EH (cell line): ENCODE measurements at regions not wholly inside any gene's neighbourhood (a gene's known extent, or its start where the extent isn't known, plus 50 kb on each side); places are given as distances from the start of the nearest gene placed in this dataset.
A peak's percentile ranks its signal among the peaks of the same experiment; 100 is the strongest.

ENCODE experiments used
- DNase-seq: peaks from one replicate; pipeline ENCODE4 v3.0.0-alpha.2; 2015; ENCODE audit warnings: low read depth

DNA sequence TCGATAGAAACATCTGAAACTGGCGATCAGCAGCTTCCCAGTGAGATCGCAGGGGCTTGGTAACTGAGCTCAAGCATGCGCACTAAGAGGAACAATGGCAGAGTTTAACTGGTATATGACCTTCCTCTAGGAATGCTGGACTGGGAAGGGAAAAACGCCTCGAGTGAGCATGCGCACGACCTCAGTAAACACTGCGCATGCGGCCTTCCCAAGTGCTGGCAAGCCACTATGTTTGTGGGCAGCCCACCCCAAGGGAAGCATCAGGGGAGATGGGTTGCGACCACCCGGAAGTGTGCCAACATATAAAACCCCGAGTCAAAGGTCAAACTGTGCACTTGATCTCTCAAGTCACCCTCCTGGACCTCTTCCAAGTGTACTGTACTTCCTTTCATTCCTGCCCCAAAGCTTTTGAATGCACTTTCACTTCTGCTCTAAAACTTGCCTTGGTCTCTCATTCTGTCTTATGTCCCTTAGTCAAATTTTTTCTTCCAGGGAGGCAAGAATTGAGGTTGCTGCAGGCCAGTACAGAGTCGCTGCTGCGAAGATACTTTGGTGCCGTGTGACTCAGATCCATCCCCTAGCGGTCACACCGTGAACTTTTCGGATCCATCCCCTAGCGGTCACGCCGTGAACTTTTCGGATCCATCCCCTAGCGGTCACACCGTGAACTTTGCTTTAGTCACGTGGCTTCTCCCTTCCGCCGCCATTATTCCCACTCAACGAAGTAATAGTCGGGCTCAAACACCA lies 243.3 kb downstream of the FAM43A start:
- no peak for DNase-seq

DNA sequence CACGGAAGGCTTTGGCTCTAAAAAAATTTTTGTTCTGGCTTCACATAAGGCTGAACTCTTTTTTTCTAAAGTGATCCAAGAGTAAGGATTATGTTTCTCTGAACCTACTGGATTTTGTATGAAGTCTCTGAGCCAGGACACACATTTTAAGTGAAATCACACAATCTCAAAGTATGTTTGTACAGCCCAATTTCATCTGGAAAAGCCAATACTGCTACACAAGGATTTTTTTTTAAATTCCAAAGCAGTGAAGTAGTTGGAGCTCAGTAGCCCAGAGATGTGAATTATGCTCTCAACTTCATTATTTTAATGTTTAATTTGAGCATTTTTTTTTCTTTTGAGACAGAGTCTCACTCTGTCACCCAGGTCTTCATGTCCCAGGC lies 243.9 kb downstream of the FAM43A start:
- DNase-seq: peak; percentile 32

DNA sequence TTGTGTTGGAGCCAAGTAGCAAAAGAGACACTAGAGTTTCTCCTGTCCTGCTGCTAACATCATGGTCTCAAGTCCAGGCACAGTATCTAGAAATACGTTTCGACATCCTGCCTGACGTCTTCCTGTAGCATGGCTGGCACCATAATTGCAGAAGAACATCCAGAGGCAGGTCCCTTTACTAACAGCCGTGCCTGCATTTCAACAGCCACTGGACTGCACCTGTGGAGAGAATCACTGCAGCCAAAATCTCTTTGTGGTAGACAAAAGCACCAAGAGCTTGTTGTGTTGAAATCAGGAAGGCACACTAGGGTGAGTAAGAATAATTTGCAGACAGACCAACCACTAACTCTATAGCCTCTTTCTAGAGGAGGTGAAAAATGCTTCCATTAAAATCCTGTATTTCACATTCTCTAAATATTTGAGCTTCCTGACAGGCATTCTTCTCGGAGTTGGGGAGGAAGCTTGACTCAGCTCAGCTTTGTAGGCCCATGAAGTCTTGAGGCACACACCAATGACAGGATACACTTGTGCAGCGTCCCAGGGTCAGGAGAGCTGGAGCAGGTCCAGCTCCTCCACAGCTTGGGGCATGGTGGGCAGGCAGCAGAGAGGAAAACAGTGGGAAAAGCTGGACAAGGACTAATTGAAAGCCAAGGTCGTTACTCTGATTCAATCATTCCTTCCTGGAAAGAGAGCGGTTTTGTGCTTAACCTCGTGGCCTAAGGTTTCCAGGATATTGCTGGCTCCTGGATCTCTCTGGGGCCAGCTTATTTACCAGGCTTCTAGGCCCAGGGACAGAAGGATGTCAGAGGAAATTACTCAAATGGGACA lies 244.9 kb downstream of the FAM43A start:
- DNase-seq: peak; percentile 95

DNA sequence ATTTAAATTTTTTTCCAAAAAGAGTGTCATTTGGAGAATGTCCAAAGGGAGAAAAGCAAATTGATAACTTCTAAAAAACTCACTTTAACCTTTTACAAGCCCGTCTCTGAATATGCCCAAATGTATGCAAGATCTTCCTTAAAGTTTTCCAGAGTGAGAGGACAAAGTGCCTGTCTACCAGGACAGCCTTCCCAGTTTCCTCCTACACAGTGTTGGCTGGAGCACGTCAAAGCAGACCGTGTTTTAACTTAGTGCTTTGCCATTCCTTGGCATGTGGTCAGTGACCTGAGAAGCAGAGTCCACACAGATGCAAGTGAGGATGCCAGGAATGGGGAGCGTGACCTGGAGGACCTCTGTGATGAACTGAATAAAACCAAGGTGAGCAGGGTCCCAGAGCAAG lies 245.7 kb downstream of the FAM43A start:
- DNase-seq: no peak

DNA sequence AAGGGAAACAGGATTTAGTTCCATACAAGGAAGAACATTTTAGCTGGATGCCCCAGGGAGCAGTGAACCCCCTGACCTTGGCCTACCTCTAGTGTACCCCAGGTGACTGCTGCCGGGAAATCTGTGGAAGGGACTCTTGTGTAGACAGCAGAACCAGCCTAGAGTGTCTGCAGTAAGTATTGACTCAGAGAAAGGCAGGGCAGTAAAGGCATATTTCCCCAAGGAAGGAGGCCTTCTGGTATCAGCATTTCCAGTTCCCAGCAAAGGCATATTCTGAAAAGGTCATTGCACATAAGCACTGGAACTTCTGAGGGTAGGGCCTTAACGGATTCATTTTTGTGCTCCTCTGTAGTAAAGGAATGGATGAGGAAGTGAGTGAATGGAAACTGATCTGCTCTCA lies 246.2 kb downstream of the FAM43A start:
- DNase-seq: no peak

- no peak for DNase-seq
These were observed 247.8 kb downstream of the FAM43A start for GRCh38 chr3:194933465-194933864.

GRCh38 chr3:194935061-194935460 lies 249.4 kb downstream of the FAM43A start:
- no peak for DNase-seq

DNA sequence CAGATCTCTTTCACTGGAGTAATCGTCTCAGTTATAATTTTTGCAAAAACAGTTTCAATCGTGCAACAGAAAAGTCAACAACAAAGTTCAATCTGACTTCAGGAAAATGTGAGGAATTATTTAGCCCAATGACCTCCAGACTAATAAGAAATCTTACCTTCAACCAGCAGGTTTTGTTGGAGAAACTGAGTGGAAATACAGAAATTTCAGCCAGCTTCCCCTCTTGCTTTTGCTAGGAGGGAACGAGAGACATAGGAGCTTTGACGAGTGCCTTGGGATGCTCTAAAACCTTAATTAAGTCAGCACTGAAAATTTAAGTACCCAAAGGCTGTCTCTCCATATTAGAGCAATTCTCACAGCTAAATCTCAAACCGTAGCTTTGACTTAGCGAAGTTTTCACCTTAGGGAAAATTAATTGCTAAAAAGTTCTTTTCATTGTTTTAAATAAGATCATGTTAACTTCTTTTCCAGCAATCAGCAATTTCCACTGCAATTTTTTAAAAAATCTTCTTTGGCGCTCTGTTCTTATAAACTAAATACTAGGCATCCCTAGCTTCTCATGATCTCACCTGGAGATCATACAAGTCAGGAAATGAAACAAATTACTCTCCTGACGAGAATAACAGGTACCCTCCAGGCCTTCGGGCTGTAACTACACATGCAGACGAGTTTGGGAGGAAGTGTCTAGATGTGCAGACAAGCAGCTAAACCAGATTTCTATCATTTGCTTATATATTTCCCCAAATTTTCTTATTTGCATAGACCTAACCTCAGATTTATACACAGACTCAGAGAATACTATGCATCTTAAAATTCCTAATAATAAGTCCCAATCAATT lies 250.2 kb downstream of the FAM43A start:
- no peak for DNase-seq

DNA sequence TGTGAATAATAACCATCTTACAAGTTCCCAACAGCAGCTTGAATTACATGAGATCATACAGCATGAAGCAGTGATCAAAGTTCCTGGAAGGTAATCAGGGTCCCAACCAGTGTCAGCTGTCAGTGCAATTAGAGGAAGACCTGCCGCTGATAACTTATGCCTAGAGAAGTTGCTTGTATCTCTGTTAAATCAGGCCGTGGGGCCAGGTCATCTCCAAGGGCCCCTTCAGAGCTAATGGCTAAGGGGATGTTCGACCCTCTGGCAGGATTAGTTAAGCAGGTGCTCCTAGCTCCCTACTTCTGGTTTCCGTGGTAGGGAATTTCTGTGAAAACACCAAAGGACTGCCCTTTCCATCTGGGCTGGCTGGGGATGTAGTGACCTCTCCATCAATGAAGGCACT lies 251.0 kb downstream of the FAM43A start:
- DNase-seq: no peak

- no peak for DNase-seq
These were observed 251.5 kb downstream of the FAM43A start for GRCh38 chr3:194937144-194937543.

DNA sequence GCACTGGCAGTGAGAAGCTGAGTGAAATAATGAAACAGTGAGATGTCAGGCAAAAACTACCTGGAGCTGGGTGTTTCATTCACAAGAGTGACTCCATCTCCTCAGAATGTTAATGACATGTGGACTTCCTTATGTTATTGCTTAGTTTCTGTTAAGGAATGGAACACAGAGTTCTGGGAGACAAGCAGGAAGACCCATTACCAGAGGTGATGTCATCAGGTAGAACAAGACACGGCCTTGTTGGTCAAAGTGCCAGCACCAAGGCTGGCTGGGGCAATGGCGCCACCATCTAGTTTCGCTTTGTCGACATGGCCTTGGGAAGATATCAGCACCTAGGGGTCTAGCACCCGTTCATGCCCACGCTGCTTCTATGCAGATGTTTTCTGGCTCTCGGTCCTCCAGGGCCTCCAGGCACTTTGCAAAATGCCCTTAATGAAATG lies 252.2 kb downstream of the FAM43A start:
- DNase-seq: no peak

GRCh38 chr3:194938845-194939531 lies 253.3 kb downstream of the FAM43A start:
- no peak for DNase-seq

- no peak for DNase-seq
These were observed 253.8 kb downstream of the FAM43A start for GRCh38 chr3:194939532-194939909.

DNA sequence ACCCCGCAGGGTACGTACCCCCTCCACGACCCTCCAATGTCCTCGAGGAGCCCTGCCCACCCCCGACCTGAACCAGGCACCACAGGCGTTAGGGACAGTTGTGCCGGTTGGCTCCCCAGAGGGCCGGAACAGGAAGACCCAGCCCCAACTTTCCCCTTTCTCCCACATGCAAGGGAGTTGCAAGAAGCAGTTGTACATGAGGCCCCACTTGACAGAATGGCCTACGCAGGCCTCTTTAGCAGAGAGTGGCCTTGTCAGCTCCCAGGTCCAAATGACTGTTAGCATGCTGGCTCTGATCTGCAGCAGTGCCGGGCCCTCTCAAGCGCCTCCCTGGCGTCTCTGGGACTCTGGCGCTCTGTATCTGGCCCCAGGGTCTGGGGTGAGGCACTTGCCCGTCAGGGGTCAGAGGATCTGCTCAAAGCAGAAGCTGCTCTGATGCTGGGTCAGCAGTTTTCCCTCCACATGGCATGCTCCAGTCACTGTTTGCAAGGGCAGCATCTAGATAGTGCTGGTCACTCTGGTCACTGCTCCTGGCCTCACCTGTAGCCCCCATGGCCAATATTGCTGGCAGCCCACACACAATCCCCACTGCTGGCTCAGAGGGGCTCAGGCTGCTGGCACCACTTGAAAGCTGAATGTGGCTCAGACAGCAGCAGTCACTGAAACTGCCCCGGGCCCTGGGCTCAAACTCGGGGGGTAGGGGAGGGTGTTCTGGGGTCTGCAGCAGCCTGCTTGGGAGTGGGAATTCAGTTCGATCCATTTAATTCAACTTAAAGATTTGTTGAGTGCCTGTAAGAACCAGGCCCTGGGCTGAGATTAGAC lies 254.5 kb downstream of the FAM43A start:
- DNase-seq: no peak

DNA sequence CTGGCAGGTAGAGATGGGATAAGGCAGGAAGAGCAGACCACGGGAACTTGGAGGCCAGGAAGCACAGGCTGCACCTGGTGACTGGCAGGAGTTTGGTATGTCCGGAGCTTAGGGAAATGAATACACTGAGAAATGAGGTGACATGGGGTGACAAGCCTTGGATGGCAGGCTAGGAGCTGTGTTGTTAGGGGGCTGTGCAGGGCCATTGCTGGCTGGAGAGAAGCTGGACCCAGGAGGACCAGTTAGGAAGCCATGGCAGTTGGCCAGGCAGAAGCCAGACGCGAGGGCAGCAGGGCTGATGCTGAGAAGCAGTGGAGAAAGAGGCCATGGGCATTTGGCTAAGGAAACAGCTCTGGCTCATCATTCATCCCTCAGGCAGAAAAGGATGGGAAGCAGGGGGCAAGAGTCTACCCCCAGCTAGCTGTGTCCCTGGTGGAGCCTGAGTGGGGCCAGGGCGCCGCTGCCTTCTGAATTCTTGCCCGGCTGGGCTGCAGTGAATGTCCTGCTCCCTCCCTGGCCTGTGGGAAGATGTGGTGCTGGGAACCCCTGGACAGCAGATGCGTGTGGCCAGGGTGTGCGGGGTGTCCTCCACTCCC lies 255.8 kb downstream of the FAM43A start:
- DNase-seq: no peak

DNA sequence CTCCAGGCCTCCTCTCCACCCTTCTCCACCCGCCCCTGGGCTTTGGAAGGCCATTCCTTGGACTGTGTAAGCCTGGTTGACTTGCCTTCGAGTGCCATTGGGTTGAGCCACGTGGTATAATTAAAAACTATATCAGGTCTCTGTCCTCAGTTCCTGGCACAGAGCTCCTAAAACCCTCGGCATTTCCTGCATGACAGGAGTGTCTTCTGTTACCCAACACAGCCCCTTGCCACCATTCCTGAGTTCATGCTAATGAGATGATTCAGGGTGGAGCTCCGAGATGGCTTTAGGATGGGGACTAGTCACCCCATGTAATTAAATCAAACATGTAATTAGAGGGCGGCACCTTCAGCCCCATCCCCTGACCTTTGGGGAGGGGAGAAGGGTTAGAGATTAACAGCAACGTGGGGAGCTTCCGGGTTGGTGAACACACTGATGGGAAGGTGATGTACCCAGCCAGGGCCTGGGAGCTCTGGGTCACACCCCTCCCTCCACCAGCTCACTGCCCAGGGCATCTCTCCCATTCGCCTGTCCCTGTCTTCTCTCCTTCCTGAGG lies 256.4 kb downstream of the FAM43A start:
- DNase-seq: peak; percentile 31

GRCh38 chr3:194944526-194944925 lies 258.8 kb downstream of the FAM43A start:
- DNase-seq: no peak

DNA sequence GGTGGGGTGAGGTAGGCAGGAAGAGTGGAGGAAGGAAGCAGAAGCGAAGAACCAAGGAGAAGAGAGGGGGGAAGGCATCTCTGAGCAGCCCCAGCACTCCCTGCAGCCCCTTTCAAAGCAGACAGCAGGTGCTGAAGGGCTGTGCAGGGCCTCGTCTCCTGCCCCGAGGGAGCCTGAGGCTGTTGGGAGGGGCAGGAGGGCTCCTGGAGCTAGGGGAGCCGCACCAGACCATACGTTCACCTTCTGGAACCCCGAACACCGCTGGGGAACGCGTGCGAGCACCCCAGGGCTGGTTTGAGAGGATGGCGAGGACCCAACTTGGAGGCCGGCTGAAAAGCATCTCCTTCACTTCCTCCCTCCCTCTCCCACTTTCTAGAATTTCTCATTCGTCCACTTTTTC lies 259.8 kb downstream of the FAM43A start:
- DNase-seq: no peak

DNA sequence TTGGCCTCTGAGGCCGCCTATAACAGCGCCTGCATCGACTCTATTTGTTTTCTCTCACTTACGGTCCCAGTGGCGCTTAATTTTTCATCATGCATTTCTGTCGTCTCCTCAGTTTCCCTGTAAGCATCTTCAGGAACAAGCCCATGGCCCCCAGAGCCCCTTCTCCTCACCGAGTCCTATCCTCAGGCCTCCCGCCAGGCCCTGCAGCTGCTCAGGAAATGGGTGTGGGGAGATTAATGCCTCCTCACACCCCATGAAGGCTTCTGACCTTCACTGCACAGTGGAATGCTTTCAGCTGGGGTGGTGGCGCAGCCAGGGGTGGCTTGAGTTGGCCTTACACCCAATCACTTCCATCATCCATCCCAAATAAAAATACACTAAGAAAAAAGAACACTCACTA lies 260.4 kb downstream of the FAM43A start:
- DNase-seq: no peak

GRCh38 chr3:194949592-194949991 lies 263.9 kb downstream of the FAM43A start:
- DNase-seq: no peak
